NOMO-1 treated with dmso at 0.1 percent for 144 hours (cell line): ENCODE measurements at regions not wholly inside any gene's neighbourhood (a gene's known extent, or its start where the extent isn't known, plus 50 kb on each side); places are given as distances from the start of the nearest gene placed in this dataset.

Experiments used
- DNase-seq: peaks from one replicate; lab custom pipeline; 2025; ENCODE audit not compliant: unreplicated experiment; lab: John Stamatoyannopoulos, UW

DNA sequence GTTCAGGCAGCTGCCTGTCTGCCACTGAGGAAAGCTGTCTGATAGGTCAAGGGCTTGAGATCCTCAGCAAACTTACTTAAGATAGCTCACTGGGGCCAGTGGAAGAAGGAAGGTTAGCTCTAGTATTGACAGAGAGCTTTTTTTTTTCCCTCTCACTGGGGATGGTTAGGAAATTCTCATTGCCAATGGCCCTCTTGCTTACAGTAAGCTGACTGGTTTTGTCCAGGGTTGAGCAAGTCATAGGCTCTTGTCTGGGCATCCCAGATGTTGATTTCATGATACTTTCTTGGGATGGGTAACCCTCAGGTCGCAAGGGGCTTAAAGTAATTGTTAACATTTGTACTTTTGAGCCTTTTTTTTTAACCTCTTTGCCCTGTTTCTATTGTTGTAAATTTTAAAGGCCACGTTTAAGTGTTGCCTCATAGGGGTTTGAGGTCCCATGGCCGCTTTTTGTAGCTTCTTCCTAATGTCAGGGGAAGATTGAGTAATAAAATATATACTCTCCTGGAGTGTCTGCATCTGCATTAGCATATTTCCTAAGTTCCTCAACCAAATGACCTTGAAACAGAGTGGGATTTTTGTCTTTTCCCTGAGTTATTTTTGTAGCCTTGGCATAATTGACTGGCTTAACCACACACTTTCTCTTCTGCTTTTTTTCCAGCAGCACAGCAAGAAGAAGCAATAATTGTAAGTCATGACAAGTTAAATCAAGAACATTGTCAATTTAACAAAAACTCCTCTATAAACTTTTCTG, 716.0 kb downstream of the LRFN5 start:
- peak; percentile 87 for DNase-seq

DNA sequence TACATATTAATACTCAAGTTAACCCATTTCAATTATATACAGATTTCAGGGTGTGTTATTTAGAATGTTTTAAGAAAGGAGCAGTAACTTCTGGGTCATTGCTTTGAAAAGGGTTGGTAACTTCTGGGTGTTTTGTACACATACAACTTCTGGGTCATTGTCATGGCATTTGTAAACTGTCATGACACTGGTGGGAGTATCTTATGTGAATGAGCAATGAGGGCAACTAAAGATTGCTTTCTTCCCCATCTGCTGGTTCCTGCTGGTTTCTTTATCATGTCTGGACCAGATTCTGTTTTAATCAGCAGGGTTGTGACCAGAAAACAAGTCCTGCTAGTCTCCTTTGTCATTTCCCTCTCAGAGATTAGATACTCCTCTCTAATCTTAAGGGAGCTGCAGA, 713.3 kb downstream of the LRFN5 start:
- no peak for DNase-seq

DNA sequence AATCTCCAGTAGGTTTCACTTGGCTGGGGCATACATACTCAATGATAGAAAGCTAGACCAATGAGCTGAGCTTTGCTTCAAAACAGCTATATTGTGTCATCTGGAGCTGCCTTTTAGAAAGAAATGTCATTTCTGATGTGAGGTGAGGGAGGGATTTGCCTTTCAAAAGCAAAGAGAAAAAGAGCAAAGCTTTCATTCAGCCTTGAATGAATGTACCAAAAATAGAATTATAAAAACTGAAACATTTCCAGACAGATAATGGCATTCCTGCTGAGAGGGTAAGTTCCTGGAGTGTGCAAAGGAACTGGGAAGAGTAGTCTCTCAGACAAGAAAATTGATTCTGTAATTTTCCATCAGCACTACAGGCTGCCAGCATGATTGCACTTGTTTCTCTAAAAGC, 710.0 kb downstream of the LRFN5 start:
- DNase-seq = no peak

- DNase-seq = no peak
Observed at GRCh38 chr14:42311876-42312275, 705.2 kb downstream of the LRFN5 start.

- DNase-seq = no peak
Observed at GRCh38 chr14:42307239-42307825, 700.7 kb downstream of the LRFN5 start.

- DNase-seq = no peak
Observed at GRCh38 chr14:42299692-42300091, 693.0 kb downstream of the LRFN5 start.

GRCh38 chr14:42293180-42293579, 686.5 kb downstream of the LRFN5 start:
- DNase-seq = no peak

GRCh38 chr14:42277840-42278239, 671.2 kb downstream of the LRFN5 start:
- no peak for DNase-seq

DNA sequence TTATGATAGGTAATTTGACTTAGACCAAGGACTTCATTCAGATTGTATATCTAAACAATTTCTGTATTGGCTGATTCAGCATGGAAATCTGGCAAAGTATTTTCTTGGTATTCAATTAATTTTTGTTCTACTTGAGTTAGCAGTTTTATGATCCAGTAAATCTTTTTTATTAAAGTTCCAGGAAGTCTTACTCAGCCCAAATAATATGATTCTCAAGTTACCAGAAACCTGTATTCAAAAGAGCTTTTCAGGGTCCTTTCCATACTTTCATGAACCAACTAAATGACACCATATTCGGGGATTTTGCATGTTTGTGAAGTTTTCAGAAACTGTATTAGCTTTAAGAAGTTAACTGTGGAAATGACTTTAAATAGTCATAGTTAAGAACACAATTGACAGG, 662.6 kb downstream of the LRFN5 start:
- DNase-seq = no peak

- DNase-seq = no peak
Observed at GRCh38 chr14:42248131-42248530, 641.5 kb downstream of the LRFN5 start.

DNA sequence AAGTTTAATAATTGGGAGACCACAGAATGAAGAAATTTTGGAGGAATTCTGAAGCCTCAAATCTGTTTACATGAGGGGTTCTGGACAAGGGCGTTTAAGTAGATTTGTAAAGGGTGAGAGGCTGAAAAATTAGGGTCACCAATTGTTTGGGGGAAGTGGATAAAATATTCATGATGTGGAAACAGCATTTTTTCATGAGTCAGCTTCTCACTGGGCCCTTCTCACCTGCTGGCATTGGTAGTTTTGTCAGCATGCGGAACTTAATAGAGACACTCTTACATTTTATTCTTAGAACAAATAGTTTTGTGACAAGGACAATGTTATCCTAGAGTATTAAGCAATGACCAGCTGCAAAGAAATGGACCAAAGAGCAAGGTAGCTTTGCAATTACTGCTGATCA, 634.4 kb downstream of the LRFN5 start:
- DNase-seq = no peak

GRCh38 chr14:42229976-42230375, 623.3 kb downstream of the LRFN5 start:
- DNase-seq = no peak

- DNase-seq = no peak
Observed at GRCh38 chr14:42229294-42229693, 622.6 kb downstream of the LRFN5 start.

DNA sequence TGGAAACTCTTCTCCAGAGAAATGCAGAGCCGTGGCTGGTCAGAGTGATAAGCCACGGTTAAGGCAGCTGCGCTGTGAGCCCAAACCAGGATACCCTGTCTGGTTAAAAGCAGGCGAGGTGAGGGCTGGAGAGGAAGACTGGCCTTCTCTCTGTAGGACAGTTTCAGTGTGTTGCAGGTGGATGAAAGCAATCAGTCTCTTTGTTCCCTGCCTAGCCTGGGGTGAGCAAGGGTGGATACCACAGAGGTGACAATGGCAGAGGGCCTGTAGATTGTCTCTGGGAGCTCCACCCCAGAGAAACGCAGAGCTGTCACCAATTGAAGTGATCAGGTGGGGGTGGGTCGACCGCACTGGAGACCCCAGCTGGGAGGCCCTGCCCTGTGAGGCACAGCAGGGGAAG, 621.9 kb downstream of the LRFN5 start:
- no peak for DNase-seq

DNA sequence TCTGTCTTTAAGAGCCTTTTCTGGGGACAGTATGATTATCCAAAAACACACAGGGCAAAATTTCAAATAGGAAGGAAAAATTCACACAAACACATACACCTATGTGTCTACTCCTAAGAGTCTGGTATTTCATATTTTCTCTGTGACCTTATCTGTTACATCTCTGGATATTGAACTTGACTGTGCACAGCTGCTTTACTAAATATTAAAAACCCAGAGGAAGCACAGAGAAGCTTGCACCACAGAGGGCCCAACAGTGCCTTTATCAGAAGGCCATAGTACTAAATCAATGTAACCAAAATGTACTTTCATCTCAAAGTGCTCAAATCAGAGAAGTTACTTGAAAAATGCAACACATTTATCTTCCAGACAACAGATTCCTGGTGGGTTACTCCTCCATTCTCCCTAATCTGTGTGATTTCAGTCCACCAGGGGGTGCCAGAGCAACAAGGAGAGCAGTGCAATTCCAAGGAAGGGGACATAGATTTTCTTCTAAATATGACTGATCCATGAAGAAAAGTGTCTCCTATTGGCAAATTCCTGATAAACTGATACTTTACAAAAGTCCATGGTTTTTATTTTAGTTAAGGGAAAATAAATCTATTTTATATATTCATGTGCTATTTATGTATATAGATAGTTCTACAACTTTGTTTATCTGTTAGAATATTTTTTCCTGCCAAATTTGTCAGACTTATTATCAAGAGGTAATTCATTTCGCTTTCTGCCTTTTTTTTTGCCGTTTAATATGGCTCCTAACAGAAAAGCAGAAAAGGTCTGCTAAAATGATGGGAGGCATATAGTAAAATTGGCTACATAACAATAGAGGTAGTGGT, 617.6 kb downstream of the LRFN5 start:
- no peak for DNase-seq

- DNase-seq = no peak
Observed at GRCh38 chr14:42222924-42223471, 616.3 kb downstream of the LRFN5 start.

GRCh38 chr14:42214981-42215491, 608.4 kb downstream of the LRFN5 start:
- DNase-seq = no peak

DNA sequence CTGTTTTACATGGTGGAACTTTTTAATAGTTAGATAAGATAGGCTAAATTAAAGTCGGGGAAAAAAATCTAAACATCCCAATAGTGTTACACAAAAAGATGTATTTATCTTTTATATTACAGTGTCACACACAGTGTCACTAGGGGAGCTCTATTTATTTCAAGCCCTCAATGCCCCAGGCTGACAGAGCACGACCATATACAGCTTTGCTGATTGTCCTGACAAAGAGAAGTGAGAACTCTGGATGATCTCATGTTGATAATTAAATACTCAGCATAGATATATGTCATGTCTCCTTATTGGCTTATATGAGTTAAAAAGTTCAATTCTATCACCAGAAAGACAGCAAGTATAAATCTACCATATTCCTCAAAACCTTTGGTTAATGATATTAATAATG, 594.3 kb downstream of the LRFN5 start:
- no peak for DNase-seq

DNA sequence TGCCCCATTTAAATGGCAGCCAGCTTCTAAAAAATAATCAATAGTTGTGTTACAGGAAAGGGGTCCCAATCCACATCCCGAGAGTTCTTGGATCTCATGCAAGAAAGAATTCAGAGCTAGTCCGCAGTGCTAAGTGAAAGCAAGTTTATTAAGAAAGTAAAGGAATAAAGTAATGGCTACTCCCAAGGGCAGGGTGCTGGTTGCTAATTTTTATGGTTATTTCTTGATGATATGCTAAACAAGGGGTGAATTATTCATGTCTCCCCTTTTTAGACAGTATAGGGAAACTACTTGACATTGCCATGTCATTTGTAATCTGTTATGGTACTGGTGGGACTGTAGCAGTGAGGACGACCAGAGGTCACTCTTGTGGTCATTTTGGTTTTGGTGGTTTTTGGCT, 591.3 kb downstream of the LRFN5 start:
- no peak for DNase-seq

- no peak for DNase-seq
Observed at GRCh38 chr14:42192738-42193653, 586.3 kb downstream of the LRFN5 start.
